GM13976 (cell line): ENCODE measurements at regions not wholly inside any gene's neighbourhood (a gene's known extent, or its start where the extent isn't known, plus 50 kb on each side); places are given as distances from the start of the nearest gene placed in this dataset.

Experiments
- DNase-seq: peaks from one replicate; pipeline ENCODE4 v3.0.0; 2012; ENCODE audit warnings: low spot score
- in situ Hi-C: fragments of 300-500 bp; cut with MboI; formaldehyde crosslinking; loops from one replicate; pipeline ENCODE4 v1.12.0; 2022; ENCODE audit warnings: low sequenced_read_pairs, mixed read lengths, inconsistent platforms; ENCODE audit not compliant: unreplicated experiment
- TF ChIP-seq, protein P1 (sequence below): IDR thresholded peaks from 2 replicates; pipeline ENCODE4 v1.5.1; 2012; ENCODE audit warnings: borderline replicate concordance, mild to moderate bottlenecking; ENCODE audit not compliant: insufficient read depth; ENCODE audit errors: extremely low read depth, missing control alignments, control extremely low read depth

GRCh38 chr6:18752278-18753068 lies 365.3 kb downstream of the RNF144B start:
- TF ChIP-seq, protein P1, sequence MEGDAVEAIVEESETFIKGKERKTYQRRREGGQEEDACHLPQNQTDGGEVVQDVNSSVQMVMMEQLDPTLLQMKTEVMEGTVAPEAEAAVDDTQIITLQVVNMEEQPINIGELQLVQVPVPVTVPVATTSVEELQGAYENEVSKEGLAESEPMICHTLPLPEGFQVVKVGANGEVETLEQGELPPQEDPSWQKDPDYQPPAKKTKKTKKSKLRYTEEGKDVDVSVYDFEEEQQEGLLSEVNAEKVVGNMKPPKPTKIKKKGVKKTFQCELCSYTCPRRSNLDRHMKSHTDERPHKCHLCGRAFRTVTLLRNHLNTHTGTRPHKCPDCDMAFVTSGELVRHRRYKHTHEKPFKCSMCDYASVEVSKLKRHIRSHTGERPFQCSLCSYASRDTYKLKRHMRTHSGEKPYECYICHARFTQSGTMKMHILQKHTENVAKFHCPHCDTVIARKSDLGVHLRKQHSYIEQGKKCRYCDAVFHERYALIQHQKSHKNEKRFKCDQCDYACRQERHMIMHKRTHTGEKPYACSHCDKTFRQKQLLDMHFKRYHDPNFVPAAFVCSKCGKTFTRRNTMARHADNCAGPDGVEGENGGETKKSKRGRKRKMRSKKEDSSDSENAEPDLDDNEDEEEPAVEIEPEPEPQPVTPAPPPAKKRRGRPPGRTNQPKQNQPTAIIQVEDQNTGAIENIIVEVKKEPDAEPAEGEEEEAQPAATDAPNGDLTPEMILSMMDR: no peak
- no peak for DNase-seq
- in situ Hi-C loops: no loop called here

DNA sequence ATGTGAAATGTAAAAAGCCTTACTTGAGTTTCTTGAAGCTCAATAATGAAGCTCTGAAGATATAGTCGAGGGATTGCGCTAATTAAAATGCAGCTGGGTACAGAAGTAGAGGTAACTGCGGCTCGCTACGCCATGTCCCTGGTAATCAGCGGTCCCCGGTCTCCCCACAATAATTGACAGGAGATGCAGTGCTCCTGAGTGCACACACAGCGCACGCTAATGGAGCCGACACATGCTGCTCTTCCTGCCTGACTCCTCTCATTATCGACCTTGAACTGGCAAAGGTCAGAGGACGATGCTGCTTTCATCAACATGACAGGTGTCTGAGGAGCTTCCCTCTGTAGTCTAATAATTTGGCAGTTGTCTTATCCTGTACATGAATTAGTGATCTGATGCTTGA lies 365.9 kb downstream of the RNF144B start:
- TF ChIP-seq, protein P1: no peak
- in situ Hi-C loops: no loop called here
- DNase-seq: no peak

DNA sequence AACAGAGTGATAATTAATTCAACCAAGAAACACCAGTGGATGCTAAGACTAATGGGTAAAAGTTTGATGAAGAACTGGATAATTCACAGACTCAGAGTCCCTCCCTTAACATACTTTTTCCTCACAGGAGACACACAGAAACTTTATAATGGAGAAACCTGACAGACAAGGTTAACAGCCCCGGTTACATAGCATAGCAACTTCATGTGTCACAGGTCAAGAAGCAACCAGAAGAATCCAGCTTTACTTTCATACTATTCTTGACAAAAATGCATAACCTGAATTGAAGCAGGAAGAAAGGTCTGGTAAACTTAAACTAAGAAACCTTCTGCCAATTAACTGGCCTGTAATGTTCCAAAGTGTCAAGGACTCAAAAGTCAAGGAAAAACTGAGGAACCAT lies 375.9 kb downstream of the RNF144B start:
- TF ChIP-seq, protein P1: no peak
- DNase-seq: no peak
- in situ Hi-C loops: no loop called here

- TF ChIP-seq, protein P1: no peak
- in situ Hi-C loops: no loop called here
- no peak for DNase-seq
Measured at GRCh38 chr6:18784794-18785193, 397.6 kb downstream of the RNF144B start.

- in situ Hi-C loops: no loop called here
- TF ChIP-seq, protein P1: no peak
- DNase-seq: no peak
Measured at GRCh38 chr6:18785810-18786490, 398.8 kb downstream of the RNF144B start.

- in situ Hi-C loops: no loop called here
- TF ChIP-seq, protein P1: no peak
- DNase-seq: no peak
Measured at GRCh38 chr6:18792866-18793265, 405.7 kb downstream of the RNF144B start.
